Naive thymus-derived CD4-positive, alpha-beta T cell (primary cell): ENCODE measurements at regions not wholly inside any gene's neighbourhood (a gene's known extent, or its start where the extent isn't known, plus 50 kb on each side); places are given as distances from the start of the nearest gene placed in this dataset.
A peak's percentile ranks its signal among the peaks of the same experiment; 100 is the strongest.

Experiments used
- ATAC-seq: fragments of 150-1000 bp; cut with Tn5 transposase; 2 replicates; pipeline ENCODE4 v1.10.0; 2021; ENCODE audit warnings: mild to moderate bottlenecking, moderate library complexity
- CTCF ChIA-PET: fragments of 350-600 bp; sonication (Branson Sonifier 250); formaldehyde crosslinking; loops from one replicate; lab custom pipeline; 2021; ENCODE audit warnings: antibody characterized with exemption; lab: Charles Lee
- POLR2A ChIA-PET: fragments of 350-600 bp; sonication (Branson Sonifier 250); formaldehyde crosslinking; loops from one replicate; lab custom pipeline; 2021; ENCODE audit warnings: antibody characterized with exemption, inconsistent platforms; lab: Charles Lee
- DNase-seq, 9 donors: peaks; one replicate each; pipeline versions ENCODE4 v3.0.0 to v3.0.0-alpha.2; 2020 to 2022; ENCODE audit warnings: mixed read lengths in 1 of 9
- H3K27ac ChIP-seq: one replicate; pipeline ENCODE4 v1.7.0; 2013; ENCODE audit warnings: mild to moderate bottlenecking, low read depth, low read length, moderate library complexity
- H3K27me3 ChIP-seq, 2 donors: one replicate each; pipeline ENCODE4 v1.7.0; 2013; ENCODE audit warnings: low read length in 2 of 2, mild to moderate bottlenecking in 2 of 2, moderate library complexity in 2 of 2; ENCODE audit not compliant: control insufficient read depth in 2 of 2, insufficient read depth in 2 of 2
- H3K36me3 ChIP-seq, 3 experiments: 1 replicate in 2 of 3; 2 replicates in 1 of 3; pipeline ENCODE4 v1.7.0; 2013; ENCODE audit warnings: low read length in 3 of 3, mild to moderate bottlenecking in 3 of 3, moderate library complexity in 1 of 3; ENCODE audit not compliant: insufficient read depth in 3 of 3, control insufficient read depth in 2 of 3
- H3K4me1 ChIP-seq, 2 donors: one replicate each; pipeline ENCODE4 v1.7.0; 2013; ENCODE audit warnings: low read length in 2 of 2, mild to moderate bottlenecking in 2 of 2, moderate library complexity in 1 of 2; ENCODE audit not compliant: control insufficient read depth in 2 of 2, insufficient read depth in 2 of 2
- H3K4me3 ChIP-seq: 2 replicates; pipeline ENCODE4 v1.7.0; 2013; ENCODE audit warnings: mild to moderate bottlenecking, low read length
- H3K9me3 ChIP-seq, 3 experiments: 1 replicate in 2 of 3; 2 replicates in 1 of 3; pipeline ENCODE4 v1.7.0; 2013; ENCODE audit warnings: low read length in 3 of 3; ENCODE audit not compliant: control insufficient read depth in 2 of 3
- H3K27ac Mint-ChIP-seq, 9 donors: one replicate each; pipeline ENCODE4 v1.8.0; 2020 to 2022; ENCODE audit warnings: mixed read lengths in 9 of 9, mild to moderate bottlenecking in 8 of 9, moderate library complexity in 5 of 9, inconsistent platforms in 2 of 9
- H3K27me3 Mint-ChIP-seq, 5 donors: one replicate each; pipeline ENCODE4 v1.8.0; 2021 to 2022; ENCODE audit warnings: mixed read lengths in 5 of 5, mild to moderate bottlenecking in 1 of 5
- H3K36me3 Mint-ChIP-seq, 5 donors: one replicate each; pipeline ENCODE4 v1.8.0; 2020 to 2022; ENCODE audit warnings: mixed read lengths in 5 of 5, mild to moderate bottlenecking in 3 of 5, inconsistent platforms in 1 of 5
- H3K4me1 Mint-ChIP-seq, 7 donors: one replicate each; pipeline ENCODE4 v1.8.0; 2020 to 2022; ENCODE audit warnings: mixed read lengths in 7 of 7, mild to moderate bottlenecking in 3 of 7, inconsistent platforms in 1 of 7
- H3K4me3 Mint-ChIP-seq, 10 donors: one replicate each; pipeline ENCODE4 v1.8.0; 2020 to 2022; ENCODE audit warnings: mild to moderate bottlenecking in 10 of 10, mixed read lengths in 10 of 10, moderate library complexity in 6 of 10, inconsistent platforms in 2 of 10
- H3K9me3 Mint-ChIP-seq, 11 donors: one replicate each; pipeline ENCODE4 v1.8.0; 2020 to 2022; ENCODE audit warnings: mixed read lengths in 11 of 11, mild to moderate bottlenecking in 4 of 11, inconsistent platforms in 1 of 11, moderate library complexity in 1 of 11
- intact Hi-C, 2 donors: fragments of 100-400 bp; cut with micrococcal nuclease; formaldehyde crosslinking; loops; one replicate each; pipeline ENCODE4 v1.15.1; 2023

- POLR2A ChIA-PET, result no interaction called here
- CTCF ChIA-PET, result no interaction called here
- H3K4me1 ChIP-seq, result no peaks in the 10 kb centered on the region
- Mint-ChIP-seq H3K27ac (peak overlapping the region in 1 of 9 donors; percentile 54), H3K36me3 (no peaks in the 10 kb centered on the region), H3K4me1 (peaks cover 0 to 4% (median 0%) of the 10 kb centered on the region in 7 donors), H3K27me3 (peaks cover 0 to 6% (median 0%) of the 10 kb centered on the region in 5 donors), H3K9me3 (peaks cover 0 to 3% (median 0%) of the 10 kb centered on the region in 11 donors), H3K4me3 (peak overlapping the region in 1 of 10 donors; percentile 6)
- H3K27ac ChIP-seq, result no peak overlapping the region
- no peak overlapping the region for H3K4me3 ChIP-seq
- no peaks in the 10 kb centered on the region for H3K36me3 ChIP-seq
- intact Hi-C loops, result no loop called here
- ATAC-seq, result no peak
- H3K9me3 ChIP-seq, result no peaks in the 10 kb centered on the region
- H3K27me3 ChIP-seq, result no peaks in the 10 kb centered on the region
- DNase-seq, result no peak
Measured at GRCh38 chr5:90131383-90132133, 278.0 kb downstream of the CETN3 start.

GRCh38 chr5:90128551-90128950 is 281.0 kb downstream of the CETN3 start:
- Mint-ChIP-seq H3K4me1 (peaks cover 0 to 4% (median 0%) of the 10 kb centered on the region in 7 donors), H3K9me3 (peaks cover 0 to 3% (median 0%) of the 10 kb centered on the region in 11 donors), H3K36me3 (no peaks in the 10 kb centered on the region), H3K27me3 (no peaks in the 10 kb centered on the region), H3K4me3 (no peak overlapping the region), H3K27ac (no peak overlapping the region)
- no peaks in the 10 kb centered on the region for H3K36me3 ChIP-seq
- H3K4me1 ChIP-seq, result no peaks in the 10 kb centered on the region
- no peak overlapping the region for H3K4me3 ChIP-seq
- no peak overlapping the region for H3K27ac ChIP-seq
- intact Hi-C loops, result no loop called here
- ATAC-seq (no peak), DNase-seq (no peak)
- no peaks in the 10 kb centered on the region for H3K27me3 ChIP-seq
- CTCF ChIA-PET, result no interaction called here
- POLR2A ChIA-PET, result no interaction called here
- no peaks in the 10 kb centered on the region for H3K9me3 ChIP-seq

GRCh38 chr5:90119531-90119971 is 290.0 kb downstream of the CETN3 start:
- Mint-ChIP-seq H3K4me3 (no peak overlapping the region), H3K4me1 (no peaks in the 10 kb centered on the region), H3K36me3 (no peaks in the 10 kb centered on the region), H3K27ac (no peak overlapping the region), H3K27me3 (no peaks in the 10 kb centered on the region), H3K9me3 (peaks cover 0 to 2% (median 0%) of the 10 kb centered on the region in 11 donors)
- intact Hi-C loops, result no loop called here
- ChIA-PET POLR2A (no interaction called here), CTCF (no interaction called here)
- Histone ChIP-seq H3K36me3 (no peaks in the 10 kb centered on the region), H3K4me3 (no peak overlapping the region), H3K27me3 (no peaks in the 10 kb centered on the region), H3K9me3 (no peaks in the 10 kb centered on the region), H3K4me1 (no peaks in the 10 kb centered on the region), H3K27ac (no peak overlapping the region)
- no peak for DNase-seq
- ATAC-seq, result no peak

GRCh38 chr5:90117005-90117404 is 292.6 kb downstream of the CETN3 start:
- H3K9me3 ChIP-seq, result no peaks in the 10 kb centered on the region
- Mint-ChIP-seq H3K27ac (no peak overlapping the region), H3K4me3 (no peak overlapping the region), H3K36me3 (no peaks in the 10 kb centered on the region), H3K27me3 (no peaks in the 10 kb centered on the region), H3K9me3 (peaks cover 0 to 2% (median 0%) of the 10 kb centered on the region in 11 donors), H3K4me1 (no peaks in the 10 kb centered on the region)
- CTCF ChIA-PET, result no interaction called here
- H3K27me3 ChIP-seq, result no peaks in the 10 kb centered on the region
- DNase-seq (no peak), ATAC-seq (no peak)
- H3K36me3 ChIP-seq, result no peaks in the 10 kb centered on the region
- intact Hi-C loops, result no loop called here
- no peaks in the 10 kb centered on the region for H3K4me1 ChIP-seq
- no peak overlapping the region for H3K4me3 ChIP-seq
- H3K27ac ChIP-seq, result no peak overlapping the region
- POLR2A ChIA-PET, result no interaction called here

GRCh38 chr5:90113108-90113507 is 296.4 kb downstream of the CETN3 start:
- DNase-seq (no peak), ATAC-seq (no peak)
- intact Hi-C loops, result no loop called here
- Histone ChIP-seq H3K4me1 (no peaks in the 10 kb centered on the region), H3K36me3 (no peaks in the 10 kb centered on the region), H3K9me3 (no peaks in the 10 kb centered on the region), H3K27ac (no peak overlapping the region), H3K27me3 (no peaks in the 10 kb centered on the region), H3K4me3 (no peak overlapping the region)
- POLR2A ChIA-PET, result no interaction called here
- H3K27me3 Mint-ChIP-seq, result no peaks in the 10 kb centered on the region
- H3K36me3 Mint-ChIP-seq, result no peaks in the 10 kb centered on the region
- H3K27ac Mint-ChIP-seq, result no peak overlapping the region
- CTCF ChIA-PET, result no interaction called here
- no peak overlapping the region for H3K4me3 Mint-ChIP-seq
- no peaks in the 10 kb centered on the region for H3K4me1 Mint-ChIP-seq
- peaks cover 0 to 2% (median 0%) of the 10 kb centered on the region in 11 donors for H3K9me3 Mint-ChIP-seq

GRCh38 chr5:90112033-90112692 is 297.4 kb downstream of the CETN3 start:
- peaks cover 0 to 2% (median 0%) of the 10 kb centered on the region in 11 donors for H3K9me3 Mint-ChIP-seq
- H3K9me3 ChIP-seq, result no peaks in the 10 kb centered on the region
- H3K27ac ChIP-seq, result no peak overlapping the region
- no peaks in the 10 kb centered on the region for H3K27me3 Mint-ChIP-seq
- H3K36me3 Mint-ChIP-seq, result no peaks in the 10 kb centered on the region
- H3K36me3 ChIP-seq, result no peaks in the 10 kb centered on the region
- ChIA-PET POLR2A (no interaction called here), CTCF (no interaction called here)
- H3K27ac Mint-ChIP-seq, result no peak overlapping the region
- H3K27me3 ChIP-seq, result no peaks in the 10 kb centered on the region
- DNase-seq (no peak), ATAC-seq (no peak)
- intact Hi-C loops, result no loop called here
- no peaks in the 10 kb centered on the region for H3K4me1 ChIP-seq
- H3K4me1 Mint-ChIP-seq, result no peaks in the 10 kb centered on the region
- no peak overlapping the region for H3K4me3 Mint-ChIP-seq
- no peak overlapping the region for H3K4me3 ChIP-seq
